Effector memory CD4-positive, alpha-beta T cell (primary cell): ENCODE measurements at regions not wholly inside any gene's neighbourhood (a gene's known extent, or its start where the extent isn't known, plus 50 kb on each side); places are given as distances from the start of the nearest gene placed in this dataset.

Experiments
- DNase-seq, 3 donors: peaks; one replicate each; pipeline ENCODE4 v3.0.0-alpha.2; 2020
- H3K27ac ChIP-seq: 2 replicates; pipeline ENCODE4 v1.7.0; 2013; ENCODE audit warnings: mild to moderate bottlenecking, low read length, moderate library complexity; ENCODE audit not compliant: insufficient read depth, poor library complexity, severe bottlenecking
- H3K27me3 ChIP-seq: replicated peaks from 2 replicates; pipeline ENCODE4 v1.7.0; 2013; ENCODE audit warnings: mild to moderate bottlenecking, low read length; ENCODE audit not compliant: insufficient read depth, control insufficient read depth, poor library complexity, severe bottlenecking
- H3K36me3 ChIP-seq: 2 replicates; pipeline ENCODE4 v1.7.0; 2013; ENCODE audit warnings: mild to moderate bottlenecking, low read length, moderate library complexity; ENCODE audit not compliant: control insufficient read depth, insufficient read depth
- H3K4me1 ChIP-seq: 2 replicates; pipeline ENCODE4 v1.7.0; 2013; ENCODE audit warnings: low read length, mild to moderate bottlenecking; ENCODE audit not compliant: control insufficient read depth, insufficient read depth, poor library complexity, severe bottlenecking
- H3K4me3 ChIP-seq: 2 replicates; pipeline ENCODE4 v1.7.0; 2013; ENCODE audit warnings: low read length, low read depth, mild to moderate bottlenecking; ENCODE audit not compliant: insufficient read depth, poor library complexity, severe bottlenecking
- H3K9me3 ChIP-seq: 2 replicates; pipeline ENCODE4 v1.7.0; 2013; ENCODE audit warnings: mild to moderate bottlenecking, low read length, moderate library complexity; ENCODE audit not compliant: control insufficient read depth

GRCh38 chr3:70546679-70547078 lies 234.2 kb upstream of the MDFIC2 start:
- Histone ChIP-seq H3K36me3 (no peaks in the 10 kb centered on the region), H3K9me3 (no peaks in the 10 kb centered on the region), H3K4me3 (no peak overlapping the region), H3K27ac (no peak overlapping the region), H3K27me3 (peaks cover 5% of the 10 kb centered on the region), H3K4me1 (no peaks in the 10 kb centered on the region)
- no peak for DNase-seq

DNA sequence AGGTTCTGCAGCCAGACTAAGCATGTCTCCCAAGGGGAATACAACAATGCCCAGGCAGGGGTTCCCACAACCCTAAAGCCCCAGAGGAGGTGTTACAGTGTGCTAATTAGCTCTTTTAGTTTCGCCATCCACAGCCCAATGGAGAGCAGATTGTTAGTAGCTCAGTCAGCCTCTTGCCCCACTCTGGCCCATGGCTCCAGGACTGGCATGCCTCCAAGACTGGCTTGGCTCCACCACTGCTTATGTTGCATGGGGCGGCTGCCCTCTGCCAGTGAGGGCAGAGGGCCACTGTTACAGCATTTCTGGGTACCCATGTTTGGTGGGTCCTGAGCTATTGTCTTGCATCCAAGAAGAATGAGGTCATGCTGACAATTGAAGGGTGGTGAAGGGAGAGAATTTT lies 231.1 kb upstream of the MDFIC2 start:
- Histone ChIP-seq H3K4me1 (no peaks in the 10 kb centered on the region), H3K9me3 (no peaks in the 10 kb centered on the region), H3K4me3 (no peak overlapping the region), H3K36me3 (no peaks in the 10 kb centered on the region), H3K27ac (no peak overlapping the region), H3K27me3 (peaks cover 5% of the 10 kb centered on the region)
- no peak for DNase-seq

GRCh38 chr3:70539908-70540307 lies 227.5 kb upstream of the MDFIC2 start:
- no peaks in the 10 kb centered on the region for H3K9me3 ChIP-seq
- no peak overlapping the region for H3K4me3 ChIP-seq
- H3K27ac ChIP-seq: no peak overlapping the region
- no peaks in the 10 kb centered on the region for H3K4me1 ChIP-seq
- no peaks in the 10 kb centered on the region for H3K27me3 ChIP-seq
- no peaks in the 10 kb centered on the region for H3K36me3 ChIP-seq
- DNase-seq: no peak

DNA sequence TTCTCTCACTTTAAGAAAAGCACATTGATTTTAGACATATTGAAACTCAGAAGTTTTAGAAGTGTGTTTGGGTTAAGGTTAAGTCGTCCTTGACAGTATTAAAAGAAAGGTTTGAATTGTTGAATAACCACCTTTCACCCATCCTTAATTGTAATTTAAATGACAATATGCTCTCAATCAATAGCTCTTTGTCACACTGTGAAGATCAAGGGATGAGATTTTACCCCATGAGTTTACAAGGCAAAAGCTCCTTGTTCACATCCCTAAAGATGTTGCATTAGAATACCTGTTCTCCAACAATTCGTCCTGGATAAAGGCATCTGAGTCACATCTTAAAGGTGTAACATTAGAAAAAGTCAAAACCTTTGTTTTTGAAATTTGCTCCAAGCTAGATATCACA lies 220.4 kb upstream of the MDFIC2 start:
- no peak for DNase-seq
- no peak overlapping the region for H3K4me3 ChIP-seq
- H3K27me3 ChIP-seq: no peaks in the 10 kb centered on the region
- no peaks in the 10 kb centered on the region for H3K9me3 ChIP-seq
- no peaks in the 10 kb centered on the region for H3K4me1 ChIP-seq
- no peaks in the 10 kb centered on the region for H3K36me3 ChIP-seq
- no peak overlapping the region for H3K27ac ChIP-seq

- Histone ChIP-seq H3K4me1 (no peaks in the 10 kb centered on the region), H3K36me3 (no peaks in the 10 kb centered on the region), H3K27me3 (no peaks in the 10 kb centered on the region), H3K9me3 (no peaks in the 10 kb centered on the region), H3K27ac (no peak overlapping the region), H3K4me3 (no peak overlapping the region)
- no peak for DNase-seq
Measured at GRCh38 chr3:70531838-70532489, 219.5 kb upstream of the MDFIC2 start.

GRCh38 chr3:70531063-70531657 lies 218.7 kb upstream of the MDFIC2 start:
- Histone ChIP-seq H3K4me1 (no peaks in the 10 kb centered on the region), H3K27ac (no peak overlapping the region), H3K9me3 (no peaks in the 10 kb centered on the region), H3K27me3 (no peaks in the 10 kb centered on the region), H3K4me3 (no peak overlapping the region), H3K36me3 (no peaks in the 10 kb centered on the region)
- DNase-seq: no peak

DNA sequence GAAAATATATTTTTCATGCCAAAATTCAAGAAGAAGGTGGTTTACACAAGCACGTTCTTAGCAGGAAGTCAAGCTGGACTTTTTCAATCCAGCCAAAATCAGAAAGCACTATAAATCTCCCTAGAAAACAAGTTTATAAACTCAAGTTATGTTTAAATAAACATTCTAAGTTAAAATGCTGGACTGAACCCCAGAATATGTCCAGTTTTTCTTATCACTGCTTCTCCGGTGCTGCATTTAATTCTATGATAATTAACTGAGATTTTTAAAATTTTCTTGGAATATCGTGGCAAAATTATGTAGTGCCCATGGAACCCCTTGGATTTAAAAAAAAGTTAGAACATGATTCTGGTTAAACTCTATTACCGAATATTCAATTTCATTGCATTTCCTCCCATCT lies 218.2 kb upstream of the MDFIC2 start:
- no peaks in the 10 kb centered on the region for H3K9me3 ChIP-seq

GRCh38 chr3:70527026-70527425 lies 214.6 kb upstream of the MDFIC2 start:
- no peaks in the 10 kb centered on the region for H3K36me3 ChIP-seq
- no peaks in the 10 kb centered on the region for H3K4me1 ChIP-seq
- H3K27ac ChIP-seq: no peak overlapping the region
- H3K9me3 ChIP-seq: no peaks in the 10 kb centered on the region
- no peak overlapping the region for H3K4me3 ChIP-seq
- no peaks in the 10 kb centered on the region for H3K27me3 ChIP-seq
- no peak for DNase-seq

More for the DNA sequence above, 218.2 kb upstream of the MDFIC2 start:
- no peaks in the 10 kb centered on the region for H3K27me3 ChIP-seq
- no peak overlapping the region for H3K27ac ChIP-seq
- no peak overlapping the region for H3K4me3 ChIP-seq
- no peaks in the 10 kb centered on the region for H3K4me1 ChIP-seq
- no peaks in the 10 kb centered on the region for H3K36me3 ChIP-seq
- DNase-seq: no peak

DNA sequence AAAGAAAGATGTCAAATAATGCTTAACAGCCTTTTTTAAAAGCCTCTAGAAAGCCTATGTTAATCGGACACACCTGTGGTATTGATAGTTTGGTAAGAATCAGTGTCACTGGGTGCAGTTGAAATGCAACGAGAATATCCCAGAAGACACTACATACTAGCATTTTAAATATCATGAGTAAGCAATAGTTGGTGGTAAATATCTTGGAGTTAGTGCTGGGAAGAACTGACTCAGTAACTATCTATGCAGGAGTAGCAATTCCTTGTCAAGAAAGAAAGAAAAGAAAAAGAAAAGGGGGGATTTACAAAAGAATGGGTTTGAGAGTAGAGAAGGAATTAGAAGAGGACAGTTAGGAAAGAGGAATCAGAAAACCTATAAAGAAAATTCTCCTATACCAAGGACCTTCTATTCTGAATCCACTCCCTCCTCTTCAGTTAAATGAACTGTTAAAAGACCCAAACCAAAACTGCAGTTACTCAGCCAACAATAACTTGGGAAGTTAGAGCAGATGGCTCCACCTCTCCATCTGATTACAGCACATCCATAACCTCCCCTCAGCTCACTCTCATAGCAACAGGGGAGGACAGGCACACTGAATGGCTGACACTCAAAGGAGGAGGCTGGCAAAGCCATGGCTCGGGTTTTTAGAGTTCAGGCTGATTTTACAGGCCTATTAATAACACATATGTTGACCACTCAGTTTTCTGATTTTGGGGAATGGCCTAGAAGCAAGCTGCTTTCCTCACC lies 207.6 kb upstream of the MDFIC2 start:
- Histone ChIP-seq H3K27ac (no peak overlapping the region), H3K4me1 (no peaks in the 10 kb centered on the region), H3K27me3 (no peaks in the 10 kb centered on the region), H3K36me3 (no peaks in the 10 kb centered on the region), H3K9me3 (no peaks in the 10 kb centered on the region), H3K4me3 (no peak overlapping the region)
- DNase-seq: no peak

GRCh38 chr3:70519026-70519425 lies 206.6 kb upstream of the MDFIC2 start:
- no peak for DNase-seq
- Histone ChIP-seq H3K36me3 (no peaks in the 10 kb centered on the region), H3K4me3 (no peak overlapping the region), H3K27ac (no peak overlapping the region), H3K4me1 (no peaks in the 10 kb centered on the region), H3K27me3 (no peaks in the 10 kb centered on the region), H3K9me3 (no peaks in the 10 kb centered on the region)
